GM21723 (cell line): ENCODE measurements at regions not wholly inside any gene's neighbourhood (a gene's known extent, or its start where the extent isn't known, plus 50 kb on each side); places are given as distances from the start of the nearest gene placed in this dataset.

Experiments
- ATAC-seq: cut with Tn5 transposase; IDR thresholded peaks from one replicate; pipeline ENCODE4 v1.9.1; 2021; ENCODE audit warnings: mild to moderate bottlenecking, moderate library complexity; ENCODE audit not compliant: unreplicated experiment

- ATAC-seq, result no peak
Observed at GRCh38 chr14:30292541-30292940, 266.4 kb upstream of the G2E3 start.

DNA sequence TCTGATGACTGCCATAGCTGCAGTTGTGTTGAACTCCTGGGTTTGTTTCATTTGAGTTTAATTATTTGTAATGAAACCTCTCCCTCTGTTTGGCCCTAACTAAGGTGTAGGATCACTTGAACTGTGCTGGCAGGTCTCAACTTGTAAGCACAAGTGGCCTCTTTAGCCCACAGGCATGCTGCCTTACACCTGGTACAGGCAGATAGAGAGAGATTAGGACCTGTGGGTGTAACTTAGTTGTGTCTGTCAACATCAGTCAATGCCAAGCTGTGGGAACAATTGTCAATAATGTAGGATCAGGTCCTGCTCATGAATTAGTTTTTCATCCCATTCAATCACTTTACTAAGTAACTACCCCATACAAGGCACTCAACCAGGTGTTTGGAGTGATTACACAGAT is 263.0 kb upstream of the G2E3 start:
- ATAC-seq, result no peak

DNA sequence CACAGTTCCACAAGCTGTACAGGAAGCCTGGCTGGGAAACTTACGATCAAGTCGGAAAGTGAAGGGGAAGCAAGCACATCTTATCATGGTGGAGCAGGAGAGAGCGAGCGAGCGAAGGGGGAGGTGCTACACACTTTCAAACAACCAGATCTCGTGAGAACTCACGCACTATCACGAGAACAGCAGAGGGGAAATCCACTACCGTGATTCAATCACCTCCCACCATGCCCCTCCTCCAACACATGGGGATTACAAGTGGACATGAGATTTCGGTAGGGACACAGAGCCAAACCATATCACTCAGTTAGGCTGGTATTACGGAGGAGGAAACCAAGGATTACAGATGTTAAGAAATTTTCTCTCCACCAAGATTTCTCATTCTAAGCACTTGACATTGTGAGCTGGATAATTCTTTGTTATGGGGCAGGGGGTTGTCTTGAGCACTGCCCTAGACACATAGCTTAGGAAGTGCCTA is 262.0 kb upstream of the G2E3 start:
- no peak for ATAC-seq

DNA sequence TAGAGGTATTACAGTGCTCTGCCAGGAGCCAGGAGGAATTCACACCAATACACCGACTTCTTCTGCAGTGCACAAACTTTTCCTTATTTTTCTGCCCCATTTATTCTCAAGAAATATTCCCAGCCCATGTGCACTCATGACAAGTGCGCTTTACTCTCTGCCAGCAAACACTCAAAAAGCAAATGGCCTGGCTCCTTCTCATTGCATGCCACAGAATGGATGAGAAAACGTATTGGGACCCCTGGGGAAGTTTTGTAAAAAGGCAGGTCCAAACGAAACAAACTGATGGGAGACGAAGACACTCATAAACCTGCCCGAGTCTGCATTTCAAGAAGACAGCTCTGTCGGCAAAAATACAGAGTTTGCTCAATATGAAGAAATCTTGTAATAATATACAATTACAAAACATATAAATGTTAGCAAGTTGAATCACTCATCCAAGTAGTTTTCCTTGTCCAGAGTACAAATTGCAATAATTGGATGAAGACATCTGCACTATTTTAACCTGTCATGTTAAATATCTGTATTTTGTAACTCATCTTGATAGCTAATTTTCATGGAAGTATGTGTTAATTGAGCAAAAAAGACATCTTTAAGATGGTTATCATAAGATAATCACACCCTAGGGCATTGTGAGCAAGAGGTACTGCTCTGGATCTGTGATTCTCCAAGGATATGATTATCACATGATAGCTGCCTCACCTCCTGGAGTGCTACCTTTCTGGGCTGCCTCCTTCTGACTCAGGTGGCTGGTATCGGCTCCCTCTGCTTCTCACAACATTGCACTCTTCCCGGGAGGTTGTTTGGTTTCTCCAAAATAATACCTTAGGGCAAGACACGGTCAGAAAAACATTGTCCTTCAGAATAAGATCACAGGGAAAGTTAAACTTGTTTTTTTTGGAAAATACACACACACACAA is 260.8 kb upstream of the G2E3 start:
- no peak for ATAC-seq

DNA sequence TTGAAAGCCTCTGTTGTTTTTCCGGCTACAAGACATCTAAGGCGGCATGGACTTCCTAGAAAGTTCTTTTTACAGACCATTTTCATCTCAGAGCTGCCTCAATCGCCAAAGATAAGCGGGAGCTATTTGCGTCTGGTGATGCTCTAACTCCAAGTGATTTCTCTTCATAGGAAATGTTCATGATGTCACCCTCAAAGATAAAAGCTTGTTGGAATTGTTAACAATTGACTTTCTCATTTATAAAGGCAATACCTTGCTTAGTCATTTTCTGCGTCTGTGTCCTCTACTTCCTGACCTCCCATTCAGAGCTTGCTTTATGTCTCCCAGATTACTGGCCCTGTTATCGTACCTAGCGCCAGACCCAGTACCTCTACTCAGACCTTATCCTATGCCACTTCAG is 259.0 kb upstream of the G2E3 start:
- ATAC-seq, result no peak

GRCh38 chr14:30303350-30303749 is 255.6 kb upstream of the G2E3 start:
- ATAC-seq, result no peak

DNA sequence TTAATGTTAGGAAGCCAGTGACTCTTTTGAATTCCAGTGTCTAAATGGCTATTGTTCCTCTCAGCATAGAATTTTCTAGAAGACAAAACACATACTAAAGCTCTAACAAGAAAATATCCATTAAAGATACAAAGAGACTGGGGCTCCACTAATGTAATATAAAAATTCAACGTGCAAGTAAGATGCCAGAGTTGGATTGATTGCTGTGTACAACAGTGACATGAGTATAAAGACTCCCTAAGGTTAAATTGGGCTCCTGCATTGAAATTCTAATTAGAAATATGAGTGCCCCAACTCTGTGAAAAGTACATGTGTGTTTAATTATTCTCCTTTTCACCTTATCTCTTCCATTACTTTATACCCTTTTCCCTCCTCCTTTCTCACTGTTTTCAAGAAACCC is 253.6 kb upstream of the G2E3 start:
- no peak for ATAC-seq

DNA sequence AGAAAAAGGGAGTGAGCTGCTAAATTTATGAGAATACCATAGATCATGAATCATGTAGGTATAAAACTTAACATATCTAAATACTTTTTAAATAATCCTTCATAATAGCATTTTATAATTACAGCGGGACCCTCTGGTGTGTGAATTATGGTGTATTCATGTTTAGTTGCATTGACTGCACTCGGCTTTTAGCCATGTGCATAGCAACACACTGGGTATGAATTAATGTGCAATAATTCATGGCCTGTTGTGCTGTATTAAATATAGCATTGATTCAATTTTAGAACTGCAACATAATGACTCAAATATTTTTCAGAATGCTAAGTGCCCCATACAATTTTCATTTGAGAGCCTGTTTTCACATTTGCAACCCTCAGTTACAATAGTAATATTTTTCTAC is 249.6 kb upstream of the G2E3 start:
- ATAC-seq, result no peak

DNA sequence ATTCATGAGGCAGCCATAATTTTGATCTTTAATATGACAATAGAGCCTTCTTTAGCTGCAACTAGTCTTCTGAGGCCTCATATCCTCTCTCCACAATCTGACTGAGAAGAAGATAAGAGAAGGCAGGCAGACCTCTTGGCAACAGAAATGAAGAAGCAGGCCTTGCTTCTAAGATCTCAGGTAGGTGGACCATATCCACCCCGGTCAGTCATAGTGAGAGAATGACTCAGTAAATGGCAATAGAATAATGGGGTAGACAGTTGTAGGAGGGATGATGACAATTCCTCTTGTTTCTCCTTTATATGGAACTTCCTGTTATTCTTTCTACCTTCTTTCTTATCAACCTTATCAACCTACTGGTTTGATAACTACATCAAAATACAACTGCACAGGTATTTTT is 246.7 kb upstream of the G2E3 start:
- ATAC-seq, result no peak

DNA sequence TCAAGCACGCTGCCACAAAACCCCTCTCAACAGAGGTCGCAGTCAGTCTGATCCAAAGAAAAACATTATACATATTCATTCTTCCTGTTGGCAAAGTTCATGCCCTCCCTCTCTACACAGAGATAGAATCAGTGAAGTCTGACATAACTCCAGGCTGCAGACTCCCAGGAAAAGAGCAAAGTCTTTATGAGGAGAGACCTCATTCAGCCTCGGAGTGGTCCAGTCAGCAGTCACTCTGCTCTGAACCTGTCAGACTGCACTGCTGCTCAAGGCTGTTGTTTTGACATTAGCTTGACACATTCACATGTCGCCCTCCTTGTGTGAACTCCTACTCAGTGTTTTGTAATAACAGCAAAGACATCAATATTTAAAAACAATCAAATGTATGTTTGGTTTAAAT is 241.2 kb upstream of the G2E3 start:
- no peak for ATAC-seq

DNA sequence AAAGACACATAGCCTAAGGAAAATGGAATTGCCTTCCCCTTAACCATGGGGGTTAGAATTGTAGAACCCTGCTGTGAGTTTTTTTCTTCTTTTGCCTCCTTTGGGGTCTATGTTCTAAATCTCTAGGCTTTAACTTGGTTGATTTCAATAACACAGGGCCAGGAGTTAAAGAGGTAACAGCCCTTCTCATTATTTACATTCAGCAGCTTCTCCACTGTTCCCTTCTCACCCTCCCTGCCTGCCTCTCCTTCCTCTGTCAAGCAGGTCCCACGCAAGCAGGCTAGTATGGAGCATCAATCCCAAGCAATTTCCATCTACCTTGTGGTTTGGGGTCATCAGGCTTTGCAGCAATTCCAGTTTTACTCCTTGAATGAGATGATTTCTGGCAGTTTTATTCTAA is 236.1 kb upstream of the G2E3 start:
- no peak for ATAC-seq

DNA sequence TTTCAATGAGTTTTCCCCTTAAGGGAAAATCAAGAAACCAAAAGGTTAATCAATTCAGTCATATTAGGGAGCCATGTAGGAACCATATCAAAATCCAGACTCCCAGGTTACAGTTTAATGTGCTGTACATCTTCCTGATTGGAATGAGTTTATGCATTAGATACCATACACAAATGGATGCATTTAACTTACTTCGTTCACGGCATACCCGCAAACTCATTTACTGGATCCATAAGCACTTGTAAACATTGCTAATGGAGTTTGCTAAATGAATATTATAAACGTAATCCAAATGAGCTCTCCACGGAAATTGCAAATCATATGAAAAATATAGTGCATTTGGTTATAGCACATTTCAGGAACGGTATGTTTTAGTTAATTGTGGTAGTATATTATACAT is 228.9 kb upstream of the G2E3 start:
- no peak for ATAC-seq

GRCh38 chr14:30330445-30330844 is 228.5 kb upstream of the G2E3 start:
- no peak for ATAC-seq

- no peak for ATAC-seq
Observed at GRCh38 chr14:30331030-30331429, 227.9 kb upstream of the G2E3 start.

DNA sequence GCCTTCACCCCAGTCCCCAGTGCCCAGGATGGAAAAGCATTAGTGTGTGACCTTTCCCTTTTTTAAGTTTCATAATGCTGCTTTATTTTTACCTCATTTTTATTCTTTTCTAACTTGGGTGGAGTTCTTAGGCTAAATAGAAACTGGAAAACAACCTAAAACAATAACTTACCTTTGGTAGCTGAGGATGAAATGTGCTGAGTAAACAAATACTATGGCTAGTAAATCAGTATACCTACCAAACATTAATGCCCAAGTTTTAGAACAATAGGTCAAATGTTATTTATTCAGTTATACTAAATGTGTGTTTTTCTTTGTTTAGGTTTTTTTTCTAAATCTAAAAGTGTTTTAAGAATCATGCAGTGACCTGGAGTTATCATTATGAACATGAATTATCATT is 226.6 kb upstream of the G2E3 start:
- no peak for ATAC-seq

DNA sequence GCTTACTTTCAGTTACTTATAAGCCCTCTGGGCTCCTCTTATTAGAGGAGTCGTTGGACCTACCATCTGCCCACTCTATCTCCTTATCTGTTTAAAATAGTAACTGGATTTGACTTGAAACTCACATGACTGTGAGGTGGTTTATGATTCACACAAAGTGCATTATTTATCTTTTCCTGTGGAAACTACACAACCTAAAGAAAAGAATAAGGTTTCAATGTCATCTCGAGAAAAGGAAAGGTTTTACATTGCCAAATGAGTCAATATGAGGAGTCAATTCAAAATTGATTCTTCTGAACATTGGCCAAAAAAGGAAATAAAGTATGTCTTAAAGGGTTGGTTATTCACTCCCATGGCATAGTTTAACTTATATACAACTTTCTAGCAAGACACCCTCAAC is 225.0 kb upstream of the G2E3 start:
- no peak for ATAC-seq

GRCh38 chr14:30337456-30337855 is 221.5 kb upstream of the G2E3 start:
- no peak for ATAC-seq

- no peak for ATAC-seq
Observed at GRCh38 chr14:30339311-30339901, 219.6 kb upstream of the G2E3 start.

GRCh38 chr14:30340495-30340894 is 218.5 kb upstream of the G2E3 start:
- ATAC-seq, result no peak

GRCh38 chr14:30345511-30345910 is 213.4 kb upstream of the G2E3 start:
- ATAC-seq, result no peak

DNA sequence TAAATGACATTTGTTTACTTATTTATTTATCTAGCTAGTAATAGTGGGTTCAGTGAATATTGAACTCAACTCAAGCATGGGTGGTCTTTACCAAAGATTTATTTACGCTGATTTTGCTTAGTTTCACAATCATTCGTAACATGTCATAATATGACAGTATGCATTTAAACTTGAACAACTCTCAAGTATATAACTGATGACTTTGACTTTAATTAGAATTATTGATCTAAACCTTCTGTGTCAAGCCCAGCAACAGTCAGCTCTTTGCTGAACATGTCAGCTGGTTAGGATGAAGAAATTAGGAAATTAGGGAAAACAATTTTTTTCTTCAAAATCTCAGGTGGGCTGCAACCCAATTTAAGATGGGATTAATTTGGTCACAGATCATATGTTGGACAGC is 210.5 kb upstream of the G2E3 start:
- no peak for ATAC-seq

DNA sequence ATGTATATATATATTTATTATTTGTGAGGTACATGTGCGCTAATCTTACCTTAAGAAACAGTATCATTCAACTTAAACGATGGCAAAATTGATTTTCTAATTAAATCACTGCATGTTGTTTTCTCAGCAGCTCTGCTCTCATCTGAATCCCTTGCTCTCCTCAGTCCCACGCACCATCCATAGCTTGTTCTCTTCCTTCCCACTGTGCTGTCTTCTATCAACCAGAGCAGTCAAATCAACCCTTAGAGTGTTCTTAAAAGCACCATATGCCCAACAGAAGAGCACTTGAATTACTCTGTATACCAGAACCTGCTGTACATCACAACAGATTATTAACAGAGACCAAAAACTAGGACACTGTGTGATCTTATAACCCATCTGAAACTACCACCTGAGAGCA is 209.4 kb upstream of the G2E3 start:
- ATAC-seq, result no peak
